ENCODE measurements at regions not wholly inside any gene's neighbourhood (a gene's known extent, or its start where the extent isn't known, plus 50 kb on each side); places are given as distances from the start of the nearest gene placed in this dataset.
"Not testable (repeated sequence)": the region's sequence is repeated elsewhere in the genome, so short reads cannot be mapped to it uniquely, and the experiment has no call there.

DNA sequence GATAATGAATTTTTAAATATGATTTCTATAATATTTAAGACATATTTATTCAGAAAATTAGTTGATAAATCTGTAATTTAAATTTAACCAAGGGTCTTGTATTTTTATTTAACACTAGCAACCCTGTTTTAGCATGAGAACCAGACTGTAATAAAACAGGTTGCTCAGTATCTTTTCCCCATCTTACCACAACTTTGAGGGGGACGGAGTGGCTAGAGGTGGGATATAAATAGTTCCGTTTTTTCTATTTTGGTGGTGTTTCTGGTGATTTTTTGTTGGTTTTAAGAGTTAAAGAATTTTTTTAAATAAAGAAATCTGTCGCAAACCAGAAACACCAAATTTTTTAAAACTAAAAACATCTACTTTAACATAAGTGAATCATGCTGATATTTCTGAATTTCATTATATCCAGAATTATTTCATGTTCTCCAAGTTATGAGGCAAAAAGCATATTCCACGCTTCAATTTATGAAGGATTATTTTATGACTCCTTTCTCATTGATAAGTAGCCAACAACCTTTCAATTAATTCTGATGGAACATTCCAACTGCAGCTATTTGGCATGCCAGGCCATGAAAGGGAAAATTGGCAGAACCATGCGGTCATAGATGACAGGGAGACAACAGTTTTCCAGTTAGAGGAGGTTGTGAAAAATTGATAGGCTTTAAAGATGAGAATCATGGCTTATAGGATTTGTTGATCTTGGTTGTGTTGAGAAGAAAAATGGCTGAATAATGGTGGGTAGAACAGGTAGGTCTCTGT, 151.9 kb upstream of the CARMIL1 start:
- DNase-seq = no peak

DNA sequence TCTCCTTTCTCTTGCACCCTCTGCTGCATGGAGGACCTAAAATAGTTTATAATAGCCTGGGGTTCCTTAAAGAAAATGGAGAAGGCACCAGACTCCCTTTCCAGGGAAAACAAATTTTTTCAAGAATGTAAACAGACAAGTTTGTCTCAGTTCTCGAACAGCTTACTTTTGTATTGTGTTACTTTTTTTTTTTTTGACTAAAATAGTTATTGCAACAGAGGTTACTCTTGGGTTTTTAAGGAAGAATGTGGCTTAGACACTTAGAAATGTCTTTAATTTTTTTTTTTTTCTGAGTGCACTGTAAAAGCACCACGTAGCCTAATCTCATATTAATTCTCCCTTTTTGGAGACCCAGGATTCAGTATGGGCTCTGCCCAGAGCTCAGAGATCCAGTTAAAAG, 148.7 kb upstream of the CARMIL1 start:
- DNase-seq = no peak

DNA sequence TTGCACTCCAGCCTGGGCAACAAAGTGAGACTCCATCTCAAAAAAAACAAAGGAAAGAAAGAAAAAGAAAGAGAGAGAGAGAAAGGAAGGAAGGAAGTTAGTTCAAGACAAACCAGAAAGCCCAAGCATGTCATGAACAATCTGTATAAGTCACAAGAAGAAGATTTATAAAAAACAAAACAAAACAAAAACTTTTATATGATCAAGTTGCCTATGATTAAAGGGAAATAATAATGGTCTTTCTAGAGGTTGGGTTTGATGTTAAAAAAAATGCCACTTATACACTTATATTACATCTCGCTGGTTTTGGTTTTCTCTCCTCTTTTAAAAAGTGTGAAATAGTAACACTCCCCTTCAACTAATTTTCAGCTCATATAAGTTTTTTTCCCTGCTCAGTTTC, 146.2 kb upstream of the CARMIL1 start:
- no peak for DNase-seq

DNA sequence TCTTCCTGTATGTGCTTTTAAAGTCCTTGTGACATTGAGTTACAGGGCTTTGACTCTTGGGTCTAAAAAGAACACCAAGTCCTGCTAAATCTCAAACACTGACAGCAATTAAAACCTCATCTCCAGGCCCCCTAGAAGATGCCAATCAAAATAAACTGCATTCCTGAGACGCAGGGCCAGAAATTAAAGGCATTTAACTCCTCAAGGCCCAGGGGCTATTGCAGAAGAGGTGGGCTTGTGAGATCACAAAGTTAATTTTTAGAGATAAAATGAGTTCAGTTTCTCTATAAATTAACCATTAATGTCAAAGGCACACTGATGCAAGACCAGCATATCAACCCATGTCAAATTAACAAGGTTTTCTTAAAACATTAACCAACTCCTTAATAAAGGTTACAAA, 145.6 kb upstream of the CARMIL1 start:
- no peak for DNase-seq

DNA sequence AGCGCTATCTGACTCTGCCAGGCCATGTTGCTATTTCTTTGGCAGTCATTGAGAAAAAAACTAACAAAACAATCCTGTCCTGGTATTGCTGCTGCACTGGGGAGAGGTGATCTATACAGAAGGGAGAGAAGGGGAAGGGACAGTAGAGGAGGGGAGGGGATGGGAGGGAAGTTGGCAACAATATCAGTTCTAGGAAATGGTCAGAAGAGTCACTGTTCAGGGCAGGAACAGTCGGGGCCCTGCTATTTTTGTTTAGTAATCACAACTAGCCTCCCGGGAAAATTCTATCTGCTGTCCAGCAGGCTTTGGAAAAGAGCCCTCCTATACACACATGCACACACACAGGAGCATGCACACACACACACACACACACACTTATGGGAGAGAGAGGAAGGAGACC, 142.3 kb upstream of the CARMIL1 start:
- no peak for DNase-seq

DNA sequence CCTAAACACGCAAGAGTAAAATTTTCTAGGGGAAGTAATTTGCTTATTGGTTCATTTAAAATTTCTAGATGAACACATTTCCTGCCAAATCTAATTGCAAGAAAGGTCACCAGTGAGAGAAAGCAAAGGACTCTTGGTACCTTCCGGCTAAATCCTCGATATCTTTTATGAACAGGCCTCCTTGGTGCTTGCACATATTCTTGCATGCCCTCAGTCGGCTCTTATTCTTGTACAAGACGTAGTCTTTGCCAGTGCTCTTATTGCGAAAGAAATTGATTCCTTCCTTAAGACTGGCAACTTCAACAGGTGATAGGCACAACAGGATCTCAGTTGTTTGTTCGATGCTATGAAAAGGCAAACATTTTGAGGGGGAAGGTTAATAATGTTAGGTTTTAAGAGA, 141.7 kb upstream of the CARMIL1 start:
- DNase-seq = no peak

DNA sequence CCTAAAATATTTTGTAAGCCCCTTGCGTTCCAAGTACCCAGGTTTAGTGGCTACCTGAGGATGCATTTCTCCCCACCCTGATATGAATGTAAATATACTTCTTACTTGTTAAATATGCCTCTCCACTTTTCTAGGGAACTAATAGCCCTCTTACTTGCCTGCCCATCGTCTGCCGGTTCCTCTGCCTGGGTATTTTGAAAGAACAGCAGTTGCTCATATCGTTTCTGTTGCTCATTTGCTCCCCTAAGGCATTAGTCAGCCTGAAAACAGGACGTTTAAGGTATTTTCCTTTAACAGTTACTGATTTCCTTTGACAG, 141.3 kb upstream of the CARMIL1 start:
- DNase-seq = no peak

DNA sequence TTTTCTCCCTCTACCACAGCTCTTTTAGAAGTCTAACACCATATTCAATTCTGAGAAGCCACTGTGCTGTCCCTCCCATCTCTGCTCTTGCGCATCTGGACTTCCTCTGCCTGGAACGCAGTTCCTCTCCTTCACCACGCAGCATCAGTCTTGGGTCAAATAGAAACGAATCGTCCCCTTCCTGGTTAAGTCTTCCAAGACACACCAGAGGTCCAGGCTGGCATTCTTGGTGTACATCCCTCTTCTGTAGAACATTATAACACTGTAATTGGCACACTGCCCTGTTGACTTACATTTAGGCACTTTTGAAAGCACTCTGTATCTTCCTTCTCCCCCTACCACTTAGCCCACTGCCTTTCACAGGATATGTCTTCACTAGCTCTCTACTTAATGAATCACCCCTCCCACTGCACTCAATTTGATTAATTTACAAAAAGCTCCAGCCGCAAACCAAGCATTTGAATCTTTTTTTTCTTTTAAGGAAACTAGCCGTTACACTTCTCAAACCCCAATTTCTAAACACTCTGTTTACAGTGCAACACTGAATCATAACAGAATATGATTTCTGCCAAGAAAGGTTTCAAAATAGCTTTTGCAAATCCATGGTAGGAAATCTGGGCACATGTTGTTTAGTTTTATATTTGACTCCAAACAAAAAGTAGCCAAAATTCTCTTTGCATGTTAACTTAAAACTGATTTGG, 140.8 kb upstream of the CARMIL1 start:
- no peak for DNase-seq

DNA sequence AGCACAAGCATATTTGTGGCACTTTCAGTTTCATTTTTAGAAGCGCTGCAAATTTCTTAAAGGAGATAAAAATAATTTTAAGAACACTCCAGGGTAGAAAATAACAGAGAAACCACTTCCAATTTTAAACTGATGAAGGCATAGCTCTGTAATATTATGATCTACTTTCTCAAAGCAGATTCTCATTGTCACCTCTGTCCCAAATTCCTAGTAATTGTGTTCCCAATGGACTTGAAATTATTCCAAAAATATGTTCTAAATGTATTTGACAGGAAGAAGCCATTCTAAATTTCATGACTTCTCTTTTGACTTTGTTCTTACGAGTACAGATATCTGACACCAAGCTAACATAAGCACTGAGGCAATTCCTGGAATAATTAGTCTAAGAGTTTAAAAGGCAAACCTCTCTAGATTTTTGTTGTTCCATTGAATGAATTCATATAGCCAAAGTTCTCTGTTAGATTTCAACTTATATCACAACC, 140.2 kb upstream of the CARMIL1 start:
- DNase-seq = no peak

DNA sequence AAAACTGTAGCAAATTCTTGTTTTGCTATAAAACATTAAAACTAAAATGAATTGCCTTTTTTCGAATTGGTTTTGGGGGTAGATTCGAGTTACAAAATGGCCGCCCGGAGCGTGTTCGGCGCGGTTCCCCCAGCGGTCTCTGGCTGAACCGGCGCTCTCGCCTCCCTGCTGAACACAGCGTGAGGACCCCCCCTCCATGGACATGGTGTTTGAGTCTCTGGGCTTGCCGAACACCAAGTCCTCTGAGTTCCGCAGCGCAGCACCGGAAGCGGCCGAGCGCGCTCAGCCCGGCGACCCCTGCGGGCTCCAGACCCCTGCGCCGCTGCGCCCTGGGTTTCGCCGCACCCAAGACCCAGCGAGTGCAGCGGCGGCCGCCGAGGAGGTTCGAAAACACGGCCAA, 139.6 kb upstream of the CARMIL1 start:
- not testable (repeated sequence) for DNase-seq

DNA sequence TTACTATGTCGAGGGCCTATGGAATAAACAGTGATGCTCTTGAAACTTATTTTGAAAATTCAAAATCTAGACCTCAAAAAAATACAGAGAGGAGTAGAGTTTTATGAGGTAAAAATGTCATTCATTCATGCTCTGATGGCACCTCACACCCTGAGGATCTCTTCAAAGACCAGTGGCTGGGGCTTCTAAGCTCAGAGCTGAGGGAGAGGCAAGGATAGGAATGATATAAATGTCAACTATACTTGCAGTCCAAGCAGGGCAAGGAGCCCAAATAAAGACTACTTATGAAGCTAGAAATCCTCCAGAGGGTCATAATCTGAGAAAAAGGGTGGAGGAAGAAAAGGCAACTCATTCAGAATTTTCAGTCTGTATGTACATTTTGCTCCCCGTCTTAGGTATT, 136.7 kb upstream of the CARMIL1 start:
- DNase-seq = no peak

DNA sequence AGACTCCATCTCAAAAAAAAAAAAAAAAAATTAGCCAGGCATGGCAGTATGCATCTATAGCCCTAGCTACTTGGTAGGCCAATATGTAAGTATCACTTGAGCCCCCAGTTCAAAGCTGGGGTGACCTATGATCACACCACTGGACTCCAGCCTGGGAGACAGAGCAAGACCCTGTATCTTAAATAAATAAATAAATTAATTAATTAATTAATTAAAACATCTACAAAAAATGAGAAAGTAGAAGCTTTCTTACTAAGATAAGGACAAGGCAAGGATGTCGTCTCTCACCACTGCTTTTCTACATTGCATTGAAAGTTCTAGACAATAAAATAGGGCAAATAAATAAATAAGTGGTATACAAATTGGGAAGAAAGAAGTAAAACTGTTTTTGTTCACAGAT, 134.3 kb upstream of the CARMIL1 start:
- no peak for DNase-seq

DNA sequence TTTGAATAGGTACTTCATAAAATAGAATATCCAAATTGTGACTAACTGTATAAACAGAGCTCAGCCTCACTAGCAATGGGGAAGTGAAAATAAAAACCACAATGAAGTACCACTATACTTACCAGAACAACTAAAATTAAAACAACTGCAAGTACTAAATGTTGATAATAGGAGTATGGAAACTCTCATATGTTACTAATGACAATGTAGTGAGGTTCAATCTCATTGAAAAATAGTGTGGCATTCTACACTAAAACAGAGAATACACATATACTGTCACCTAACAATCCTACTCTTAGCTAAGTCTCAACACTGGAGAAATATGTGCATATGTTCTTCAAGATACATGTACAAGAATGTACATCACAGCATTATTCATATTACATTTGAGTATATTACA, 132.0 kb upstream of the CARMIL1 start:
- DNase-seq = no peak

DNA sequence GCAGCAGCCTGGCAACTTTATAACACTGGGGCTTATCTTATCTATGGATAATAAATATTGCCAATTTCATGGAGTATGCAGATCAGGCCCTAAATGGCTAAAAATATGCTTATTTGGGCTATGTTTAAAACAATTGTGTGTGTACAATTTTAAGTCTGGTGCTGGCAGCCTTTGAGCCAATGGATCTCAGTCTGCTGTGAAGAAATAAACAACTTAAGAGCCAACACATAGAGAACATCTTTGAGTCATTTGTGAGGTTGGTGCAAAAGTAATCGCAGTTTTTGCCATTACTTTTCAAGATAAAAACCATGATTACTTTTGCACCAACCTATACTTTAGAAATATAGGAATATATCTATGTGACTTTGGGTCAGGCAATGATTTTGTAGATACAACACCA, 129.1 kb upstream of the CARMIL1 start:
- no peak for DNase-seq

DNA sequence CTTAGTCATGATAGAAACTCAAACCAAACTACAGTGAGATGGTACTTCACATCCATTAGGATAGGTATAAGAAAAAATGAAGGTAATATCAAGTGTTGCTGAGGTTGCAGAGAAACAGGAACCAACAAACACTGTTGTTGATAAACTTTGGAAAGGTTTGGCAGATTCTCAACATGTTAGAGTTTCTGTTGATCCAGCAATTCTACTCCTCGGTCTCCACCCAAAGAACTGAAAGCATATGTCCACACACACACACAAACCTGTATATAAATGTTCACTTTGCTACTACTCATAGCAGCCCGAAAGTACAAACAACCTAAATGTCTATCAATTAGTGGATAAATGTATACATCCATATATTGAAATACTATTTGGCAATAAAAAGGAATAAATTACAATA, 128.3 kb upstream of the CARMIL1 start:
- DNase-seq = no peak

DNA sequence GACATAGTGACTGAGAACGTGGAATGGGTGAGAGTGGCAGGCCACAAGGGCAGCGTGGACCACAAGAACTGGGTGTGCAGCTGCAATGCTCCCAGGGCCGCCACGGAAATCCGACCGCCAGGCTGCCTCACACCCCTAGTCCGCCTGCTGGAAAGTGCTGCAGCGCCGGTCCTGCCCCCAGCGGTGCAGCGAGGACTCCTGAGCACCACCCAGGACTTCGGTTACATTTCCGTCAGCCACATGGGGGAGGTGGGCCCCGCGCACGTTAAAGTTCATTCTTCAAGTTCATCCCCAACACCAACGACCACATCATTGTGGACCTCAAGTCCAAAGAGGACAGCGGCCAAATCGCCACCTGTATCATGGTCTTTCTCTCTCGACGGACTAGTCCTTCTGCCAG, 126.1 kb upstream of the CARMIL1 start:
- DNase-seq = no peak

DNA sequence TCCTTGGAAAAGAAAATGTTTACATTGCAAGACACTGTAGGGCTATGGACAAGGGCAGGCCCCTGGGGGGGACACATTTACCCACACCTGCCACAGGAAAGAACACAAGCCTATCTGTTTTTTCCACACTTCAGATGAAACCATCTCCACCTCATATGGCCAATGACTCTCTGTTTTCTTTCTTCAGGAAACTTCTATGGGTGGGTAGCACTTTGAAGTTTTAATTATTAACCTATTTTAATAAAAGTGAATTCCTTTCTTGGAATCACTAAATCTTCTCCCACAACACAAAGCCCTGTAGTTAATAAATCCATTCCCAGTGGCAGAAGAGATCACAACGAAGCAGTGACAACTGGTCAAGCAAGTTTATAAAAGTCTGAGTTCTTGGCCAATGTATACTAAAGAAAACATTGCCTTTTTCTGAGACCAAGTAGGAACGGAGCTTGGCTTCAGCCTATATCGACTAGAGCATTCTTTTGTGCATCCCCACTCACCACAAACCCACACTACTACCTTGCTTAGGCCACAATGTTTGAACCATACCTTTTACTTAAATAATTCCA, 125.1 kb upstream of the CARMIL1 start:
- no peak for DNase-seq

DNA sequence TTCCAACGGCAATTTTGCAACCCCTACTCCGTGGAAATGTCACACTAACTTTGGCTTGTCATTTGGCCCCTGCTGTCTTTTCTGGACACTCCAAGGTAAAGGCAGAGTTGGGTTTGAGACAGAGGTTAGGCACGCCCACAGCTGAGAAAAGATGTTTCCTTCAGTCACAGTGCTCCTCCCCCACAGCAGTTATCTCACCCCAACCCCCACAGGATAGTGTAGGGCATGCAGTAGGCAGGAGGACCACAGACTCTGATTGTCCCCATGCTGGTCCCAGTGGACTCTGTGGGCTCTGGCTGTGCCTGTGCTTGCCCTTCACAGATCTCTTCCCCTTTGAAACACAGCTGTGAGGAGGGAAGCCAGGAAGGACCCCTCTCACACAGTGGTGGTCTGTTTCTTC, 124.0 kb upstream of the CARMIL1 start:
- no peak for DNase-seq

DNA sequence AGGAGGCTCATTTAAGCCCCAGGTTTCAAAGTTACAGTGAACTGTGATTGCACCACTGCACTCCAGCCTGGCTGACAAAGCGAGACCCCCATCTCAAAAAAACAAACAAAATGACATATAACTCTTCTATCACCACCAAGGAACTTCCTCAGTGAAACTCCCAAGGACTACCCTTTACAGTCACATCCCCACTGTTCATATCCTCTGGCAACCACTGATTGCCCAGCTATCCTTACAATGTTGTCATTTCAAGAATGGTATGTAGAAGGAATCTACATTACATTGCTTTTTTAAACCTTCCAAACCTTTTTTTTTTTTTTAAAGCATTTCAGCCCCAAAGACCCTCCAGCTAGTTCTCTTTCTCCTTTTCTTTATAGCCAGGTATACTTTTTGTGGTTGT, 123.1 kb upstream of the CARMIL1 start:
- no peak for DNase-seq

DNA sequence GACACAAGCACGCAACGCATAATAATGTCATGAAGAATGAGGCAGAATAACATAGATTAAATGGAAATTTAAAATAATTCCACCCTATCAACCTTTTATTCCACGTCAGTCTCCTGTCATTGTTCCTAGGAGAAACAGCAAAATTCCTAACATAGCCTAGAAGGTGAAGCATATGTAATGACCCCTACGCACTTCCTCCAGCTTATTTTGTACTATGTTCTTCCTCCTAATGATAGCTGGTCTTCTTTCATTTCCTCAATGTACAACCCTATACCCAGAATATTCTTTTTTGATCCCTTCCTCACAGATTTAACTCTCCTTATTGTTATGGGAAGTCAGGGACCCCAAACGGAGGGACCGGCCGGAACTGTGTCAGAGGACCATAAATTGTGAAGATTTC, 122.0 kb upstream of the CARMIL1 start:
- no peak for DNase-seq

DNA sequence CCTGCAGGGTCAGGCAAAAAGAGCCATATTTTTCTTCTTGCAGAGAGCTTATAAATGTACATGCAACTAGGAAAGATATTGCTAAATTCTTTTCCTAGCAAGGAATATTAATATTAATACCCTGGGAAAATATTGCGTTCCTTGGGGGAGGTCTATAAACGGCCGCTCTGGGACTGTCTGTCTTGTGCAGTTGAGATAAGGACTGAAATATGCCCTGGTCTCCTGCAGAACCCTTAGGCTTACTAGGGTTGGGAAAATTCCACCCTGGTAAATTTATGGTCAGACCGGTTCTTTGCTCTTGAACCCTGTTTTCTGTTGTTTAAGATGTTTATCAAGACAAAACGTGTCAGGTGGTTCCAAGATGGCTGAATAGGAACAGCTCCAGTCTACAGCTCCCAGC, 121.3 kb upstream of the CARMIL1 start:
- DNase-seq = no peak

DNA sequence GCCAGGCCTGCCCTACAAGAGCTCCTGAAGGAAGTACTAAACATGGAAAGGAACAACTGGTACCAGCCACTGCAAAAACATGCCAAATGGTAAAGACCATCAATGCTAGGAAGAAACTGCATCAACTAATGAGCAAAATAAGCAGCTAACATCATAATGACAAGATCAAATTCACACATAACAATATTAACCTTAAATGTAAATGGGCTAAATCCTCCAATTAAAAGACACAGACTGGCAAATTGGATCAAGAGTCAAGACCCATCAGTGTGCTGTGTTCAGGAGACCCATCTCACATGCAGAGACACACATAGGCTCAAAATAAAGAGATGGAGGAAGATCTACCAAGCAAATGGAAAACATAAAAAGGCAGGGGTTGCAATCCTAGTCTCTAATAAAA, 119.0 kb upstream of the CARMIL1 start:
- not testable (repeated sequence) for DNase-seq

DNA sequence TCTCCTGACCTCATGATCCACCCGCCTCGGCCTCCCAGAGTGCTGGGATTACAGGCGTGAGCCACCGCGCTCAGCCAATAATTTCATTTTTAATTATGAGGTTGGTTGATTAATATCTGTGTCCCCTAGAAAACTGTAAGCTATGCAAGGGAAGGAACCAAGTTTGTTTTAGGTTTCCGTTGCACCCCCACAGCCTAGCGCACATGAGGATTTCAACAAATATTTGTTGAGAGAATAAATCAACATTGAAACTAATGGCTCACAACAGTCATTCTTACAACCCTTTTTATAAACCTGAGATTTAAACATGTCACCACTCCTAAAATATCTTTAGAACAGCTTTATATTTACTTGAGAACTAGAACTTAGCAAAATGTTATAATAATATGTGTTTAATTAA, 114.0 kb upstream of the CARMIL1 start:
- no peak for DNase-seq

DNA sequence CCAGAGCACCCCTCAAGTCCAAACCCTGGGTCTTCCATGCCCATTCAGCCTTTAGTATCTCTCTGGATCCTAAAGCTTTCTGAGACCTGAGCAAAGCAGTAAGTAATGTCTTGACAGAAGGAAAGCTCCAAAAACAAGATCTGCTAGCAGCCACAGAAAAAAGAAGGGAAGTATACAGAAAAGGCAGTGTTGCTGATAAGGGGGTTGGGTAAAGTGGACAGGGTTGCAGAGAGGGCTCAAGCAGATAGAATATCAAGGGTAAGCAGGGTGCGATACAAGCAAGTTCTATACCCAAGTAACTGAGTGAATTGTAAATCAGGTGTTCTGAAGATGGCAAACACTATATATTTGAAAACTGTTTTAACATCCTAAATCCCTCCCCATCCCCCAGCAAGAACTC, 113.4 kb upstream of the CARMIL1 start:
- no peak for DNase-seq

Data from cerebellar nuclear complex (tissue), 1 donor.